ENCODE measurements at regions not wholly inside any gene's neighbourhood (a gene's known extent, or its start where the extent isn't known, plus 50 kb on each side); places are given as distances from the start of the nearest gene placed in this dataset.
"Not testable (repeated sequence)": the region's sequence is repeated elsewhere in the genome, so short reads cannot be mapped to it uniquely, and the experiment has no call there.

- Histone ChIP-seq H3K4me1 (ENCODE audit: control insufficient read depth, insufficient read depth, low read length) (peaks cover 29% of the 10 kb centered on the region; the same call in 1 of the 2 replicates), H3K4me3 (ENCODE audit: low read depth, low read length) (no peak overlapping the region), H3K27ac (ENCODE audit: low read depth, low read length) (no peak overlapping the region), H3K36me3 (ENCODE audit: control insufficient read depth, insufficient read depth, low read length) (no peaks in the 10 kb centered on the region), H3K9me3 (ENCODE audit: control insufficient read depth, insufficient read depth, low read depth, low read length) (no peaks in the 10 kb centered on the region), H3K9ac (ENCODE audit: low read length) (no peak overlapping the region), H3K27me3 (ENCODE audit: control insufficient read depth, insufficient read depth, low read length) (no peaks in the 10 kb centered on the region)
These were observed 152.9 kb downstream of the FCRL5 start for GRCh38 chr1:157399343-157399983.

- H3K27me3 ChIP-seq (ENCODE audit: control insufficient read depth, insufficient read depth, low read length), result no peaks in the 10 kb centered on the region
These were observed 161.7 kb downstream of the FCRL5 start for GRCh38 chr1:157390651-157391050.

GRCh38 chr1:157388057-157388456 lies 164.3 kb downstream of the FCRL5 start:
- Histone ChIP-seq H3K9ac (ENCODE audit: low read length) (no peak overlapping the region), H3K27ac (ENCODE audit: low read depth, low read length) (no peak overlapping the region), H3K36me3 (ENCODE audit: control insufficient read depth, insufficient read depth, low read length) (no peaks in the 10 kb centered on the region), H3K9me3 (ENCODE audit: control insufficient read depth, insufficient read depth, low read depth, low read length) (no peaks in the 10 kb centered on the region), H3K4me3 (ENCODE audit: low read depth, low read length) (no peak overlapping the region), H3K27me3 (ENCODE audit: control insufficient read depth, insufficient read depth, low read length) (no peaks in the 10 kb centered on the region), H3K4me1 (ENCODE audit: control insufficient read depth, insufficient read depth, low read length) (0 out of 2 replicates have a peak, but pooled peaks cover 5% of the 10 kb centered on the region)

More at GRCh38 chr1:157390651-157391050, 161.7 kb downstream of the FCRL5 start:
- Histone ChIP-seq H3K4me3 (ENCODE audit: low read depth, low read length) (no peak overlapping the region), H3K36me3 (ENCODE audit: control insufficient read depth, insufficient read depth, low read length) (no peaks in the 10 kb centered on the region), H3K4me1 (ENCODE audit: control insufficient read depth, insufficient read depth, low read length) (0 out of 2 replicates have a peak, but pooled peaks cover 5% of the 10 kb centered on the region), H3K9ac (ENCODE audit: low read length) (no peak overlapping the region), H3K9me3 (ENCODE audit: control insufficient read depth, insufficient read depth, low read depth, low read length) (no peaks in the 10 kb centered on the region), H3K27ac (ENCODE audit: low read depth, low read length) (no peak overlapping the region)

GRCh38 chr1:157384258-157384657 lies 168.1 kb downstream of the FCRL5 start:
- Histone ChIP-seq H3K9me3 (ENCODE audit: control insufficient read depth, insufficient read depth, low read depth, low read length) (no peaks in the 10 kb centered on the region), H3K36me3 (ENCODE audit: control insufficient read depth, insufficient read depth, low read length) (no peaks in the 10 kb centered on the region), H3K4me3 (ENCODE audit: low read depth, low read length) (no peak overlapping the region), H3K27ac (ENCODE audit: low read depth, low read length) (no peak overlapping the region), H3K27me3 (ENCODE audit: control insufficient read depth, insufficient read depth, low read length) (no peaks in the 10 kb centered on the region), H3K9ac (ENCODE audit: low read length) (no peak overlapping the region), H3K4me1 (ENCODE audit: control insufficient read depth, insufficient read depth, low read length) (peaks cover 9% of the 10 kb centered on the region; the same call in 1 of the 2 replicates)

- Histone ChIP-seq H3K36me3 (ENCODE audit: control insufficient read depth, insufficient read depth, low read length) (no peaks in the 10 kb centered on the region), H3K4me1 (ENCODE audit: control insufficient read depth, insufficient read depth, low read length) (peaks cover 10% of the 10 kb centered on the region), H3K4me3 (ENCODE audit: low read depth, low read length) (no peak overlapping the region), H3K27me3 (ENCODE audit: control insufficient read depth, insufficient read depth, low read length) (no peaks in the 10 kb centered on the region), H3K27ac (ENCODE audit: low read depth, low read length) (no peak overlapping the region), H3K9ac (ENCODE audit: low read length) (no peak overlapping the region), H3K9me3 (ENCODE audit: control insufficient read depth, insufficient read depth, low read depth, low read length) (no peaks in the 10 kb centered on the region)
These were observed 170.0 kb downstream of the FCRL5 start for GRCh38 chr1:157382351-157382750.

- Histone ChIP-seq H3K4me1 (ENCODE audit: control insufficient read depth, insufficient read depth, low read length) (peaks cover 10% of the 10 kb centered on the region), H3K9ac (ENCODE audit: low read length) (no peak overlapping the region), H3K4me3 (ENCODE audit: low read depth, low read length) (no peak overlapping the region), H3K9me3 (ENCODE audit: control insufficient read depth, insufficient read depth, low read depth, low read length) (no peaks in the 10 kb centered on the region), H3K27me3 (ENCODE audit: control insufficient read depth, insufficient read depth, low read length) (no peaks in the 10 kb centered on the region), H3K27ac (ENCODE audit: low read depth, low read length) (no peak overlapping the region), H3K36me3 (ENCODE audit: control insufficient read depth, insufficient read depth, low read length) (no peaks in the 10 kb centered on the region)
These were observed 171.8 kb downstream of the FCRL5 start for GRCh38 chr1:157380523-157380922.

GRCh38 chr1:157377280-157377713 lies 175.0 kb downstream of the FCRL5 start:
- not testable (repeated sequence) for H3K4me1 ChIP-seq (ENCODE audit: control insufficient read depth, insufficient read depth, low read length); H3K27me3 ChIP-seq (ENCODE audit: control insufficient read depth, insufficient read depth, low read length); H3K9me3 ChIP-seq (ENCODE audit: control insufficient read depth, insufficient read depth, low read depth, low read length); H3K36me3 ChIP-seq (ENCODE audit: control insufficient read depth, insufficient read depth, low read length); H3K4me3 ChIP-seq (ENCODE audit: low read depth, low read length); H3K27ac ChIP-seq (ENCODE audit: low read depth, low read length); H3K9ac ChIP-seq (ENCODE audit: low read length)

GRCh38 chr1:157376681-157377080 lies 175.6 kb downstream of the FCRL5 start:
- H3K36me3 ChIP-seq (ENCODE audit: control insufficient read depth, insufficient read depth, low read length), result no peaks in the 10 kb centered on the region
- peaks cover 6% of the 10 kb centered on the region for H3K4me1 ChIP-seq (ENCODE audit: control insufficient read depth, insufficient read depth, low read length)
- no peak overlapping the region for H3K9ac ChIP-seq (ENCODE audit: low read length)
- no peak overlapping the region for H3K27ac ChIP-seq (ENCODE audit: low read depth, low read length)
- no peaks in the 10 kb centered on the region for H3K27me3 ChIP-seq (ENCODE audit: control insufficient read depth, insufficient read depth, low read length)
- H3K9me3 ChIP-seq (ENCODE audit: control insufficient read depth, insufficient read depth, low read depth, low read length), result no peaks in the 10 kb centered on the region
- no peak overlapping the region for H3K4me3 ChIP-seq (ENCODE audit: low read depth, low read length)

- H3K4me1 ChIP-seq (ENCODE audit: control insufficient read depth, insufficient read depth, low read length); H3K9me3 ChIP-seq (ENCODE audit: control insufficient read depth, insufficient read depth, low read depth, low read length); H3K9ac ChIP-seq (ENCODE audit: low read length); H3K27ac ChIP-seq (ENCODE audit: low read depth, low read length); H3K4me3 ChIP-seq (ENCODE audit: low read depth, low read length); H3K27me3 ChIP-seq (ENCODE audit: control insufficient read depth, insufficient read depth, low read length); H3K36me3 ChIP-seq (ENCODE audit: control insufficient read depth, insufficient read depth, low read length): not testable (repeated sequence)
These were observed 180.0 kb downstream of the FCRL5 start for GRCh38 chr1:157372311-157372710.

GRCh38 chr1:157371826-157372225 lies 180.5 kb downstream of the FCRL5 start:
- Histone ChIP-seq H3K4me3 (ENCODE audit: low read depth, low read length) (no peak overlapping the region), H3K4me1 (ENCODE audit: control insufficient read depth, insufficient read depth, low read length) (peaks cover 4% of the 10 kb centered on the region; the same call in 1 of the 2 replicates), H3K27ac (ENCODE audit: low read depth, low read length) (no peak overlapping the region), H3K36me3 (ENCODE audit: control insufficient read depth, insufficient read depth, low read length) (no peaks in the 10 kb centered on the region), H3K27me3 (ENCODE audit: control insufficient read depth, insufficient read depth, low read length) (no peaks in the 10 kb centered on the region), H3K9ac (ENCODE audit: low read length) (no peak overlapping the region), H3K9me3 (ENCODE audit: control insufficient read depth, insufficient read depth, low read depth, low read length) (no peaks in the 10 kb centered on the region)

- peaks cover 4% of the 10 kb centered on the region; the same call in 1 of the 2 replicates for H3K4me1 ChIP-seq (ENCODE audit: control insufficient read depth, insufficient read depth, low read length)
- no peaks in the 10 kb centered on the region for H3K9me3 ChIP-seq (ENCODE audit: control insufficient read depth, insufficient read depth, low read depth, low read length)
- H3K36me3 ChIP-seq (ENCODE audit: control insufficient read depth, insufficient read depth, low read length), result no peaks in the 10 kb centered on the region
- H3K27ac ChIP-seq (ENCODE audit: low read depth, low read length), result no peak overlapping the region
- H3K9ac ChIP-seq (ENCODE audit: low read length), result no peak overlapping the region
- no peaks in the 10 kb centered on the region for H3K27me3 ChIP-seq (ENCODE audit: control insufficient read depth, insufficient read depth, low read length)
- H3K4me3 ChIP-seq (ENCODE audit: low read depth, low read length), result no peak overlapping the region
These were observed 181.1 kb downstream of the FCRL5 start for GRCh38 chr1:157371221-157371620.

Data from HUES6 (cell line).